ENCODE measurements at regions not wholly inside any gene's neighbourhood (a gene's known extent, or its start where the extent isn't known, plus 50 kb on each side); places are given as distances from the start of the nearest gene placed in this dataset.

DNA sequence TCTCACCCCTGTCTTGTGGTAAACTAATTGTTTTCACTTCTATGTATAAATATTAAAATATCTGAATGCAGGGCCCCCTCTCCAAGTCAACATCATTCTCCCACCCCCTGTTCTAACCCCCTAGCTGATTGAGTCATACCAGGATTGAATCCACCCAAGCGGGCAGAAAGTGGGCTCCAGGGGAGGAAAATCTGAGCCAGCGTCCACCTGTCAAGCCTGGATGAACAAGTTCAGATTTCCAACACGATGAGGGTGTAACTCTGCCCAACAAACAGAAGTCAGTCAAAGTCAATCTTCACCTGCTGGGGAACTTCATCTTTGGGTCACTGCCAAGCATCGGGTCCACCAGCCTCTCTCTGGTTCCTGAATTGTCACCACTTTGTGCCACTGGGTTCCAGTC lies 162.9 kb upstream of the CELF2 start:
- Mint-ChIP-seq H3K9me3 (ENCODE audit: low read depth) (peaks cover 3% of the 10 kb centered on the region), H3K4me3 (ENCODE audit: low read depth) (no peak overlapping the region), H3K27ac (no peak overlapping the region), H3K4me1 (ENCODE audit: low read depth) (no peaks in the 10 kb centered on the region), H3K27me3 (peaks cover 16% of the 10 kb centered on the region), H3K36me3 (ENCODE audit: insufficient read depth) (no peaks in the 10 kb centered on the region)
- no peak for DNase-seq (ENCODE audit: low spot score, unreplicated experiment)
- TF ChIP-seq, protein P1, sequence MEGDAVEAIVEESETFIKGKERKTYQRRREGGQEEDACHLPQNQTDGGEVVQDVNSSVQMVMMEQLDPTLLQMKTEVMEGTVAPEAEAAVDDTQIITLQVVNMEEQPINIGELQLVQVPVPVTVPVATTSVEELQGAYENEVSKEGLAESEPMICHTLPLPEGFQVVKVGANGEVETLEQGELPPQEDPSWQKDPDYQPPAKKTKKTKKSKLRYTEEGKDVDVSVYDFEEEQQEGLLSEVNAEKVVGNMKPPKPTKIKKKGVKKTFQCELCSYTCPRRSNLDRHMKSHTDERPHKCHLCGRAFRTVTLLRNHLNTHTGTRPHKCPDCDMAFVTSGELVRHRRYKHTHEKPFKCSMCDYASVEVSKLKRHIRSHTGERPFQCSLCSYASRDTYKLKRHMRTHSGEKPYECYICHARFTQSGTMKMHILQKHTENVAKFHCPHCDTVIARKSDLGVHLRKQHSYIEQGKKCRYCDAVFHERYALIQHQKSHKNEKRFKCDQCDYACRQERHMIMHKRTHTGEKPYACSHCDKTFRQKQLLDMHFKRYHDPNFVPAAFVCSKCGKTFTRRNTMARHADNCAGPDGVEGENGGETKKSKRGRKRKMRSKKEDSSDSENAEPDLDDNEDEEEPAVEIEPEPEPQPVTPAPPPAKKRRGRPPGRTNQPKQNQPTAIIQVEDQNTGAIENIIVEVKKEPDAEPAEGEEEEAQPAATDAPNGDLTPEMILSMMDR (IDR thresholded peaks at IDR 0.05; ENCODE audit: unreplicated experiment): no peak

DNA sequence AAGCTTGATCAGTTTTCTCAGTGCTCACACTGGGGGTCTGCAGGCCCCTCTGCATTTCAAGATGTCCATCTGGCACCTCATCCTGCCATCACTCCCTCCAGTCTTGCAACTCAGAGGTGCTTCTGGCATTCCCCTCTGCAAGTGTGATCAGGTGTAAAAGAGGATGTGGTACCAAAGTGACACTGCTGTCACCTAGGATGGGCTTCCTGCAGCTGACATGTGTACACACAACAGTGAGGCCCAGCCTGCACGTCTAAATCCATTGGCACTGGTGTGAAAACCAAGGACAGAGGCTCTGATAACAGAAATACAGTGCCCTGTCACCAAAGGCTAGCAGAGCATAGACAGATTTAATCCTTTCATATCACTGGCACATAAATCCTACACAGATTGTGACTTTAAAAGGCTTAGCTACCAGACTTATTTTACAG lies 162.5 kb upstream of the CELF2 start:
- Mint-ChIP-seq H3K9me3 (ENCODE audit: low read depth) (peaks cover 3% of the 10 kb centered on the region), H3K4me3 (ENCODE audit: low read depth) (no peak overlapping the region), H3K4me1 (ENCODE audit: low read depth) (no peaks in the 10 kb centered on the region)

DNA sequence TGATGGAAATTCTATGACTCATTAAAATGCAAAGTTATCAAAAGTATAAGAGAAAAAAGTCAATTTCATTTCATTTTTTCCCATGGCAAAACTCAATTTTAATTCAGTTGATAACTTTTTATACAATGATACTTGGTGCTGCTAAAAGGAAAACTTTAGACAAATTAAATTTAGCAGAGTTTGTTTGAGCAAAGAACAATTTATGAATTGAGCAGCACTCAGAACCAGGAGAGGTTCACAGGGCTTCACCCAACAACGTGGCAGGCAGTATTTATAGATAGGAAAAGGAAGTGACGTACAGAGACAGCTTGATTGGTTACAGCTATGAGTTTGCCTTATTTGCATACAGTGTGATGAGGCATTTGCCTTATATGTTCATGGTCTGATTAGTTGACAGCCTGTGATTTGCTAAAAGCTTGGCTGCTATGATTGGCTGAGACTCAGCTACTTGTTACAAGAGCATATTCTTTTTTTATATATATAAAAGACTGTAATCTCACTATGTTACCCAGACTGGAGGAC lies 157.2 kb upstream of the CELF2 start:
- H3K36me3 Mint-ChIP-seq (ENCODE audit: insufficient read depth): no peaks in the 10 kb centered on the region
- peaks cover 8% of the 10 kb centered on the region for H3K27me3 Mint-ChIP-seq
- no peaks in the 10 kb centered on the region for H3K9me3 Mint-ChIP-seq (ENCODE audit: low read depth)
- DNase-seq (ENCODE audit: low spot score, unreplicated experiment): no peak
- H3K4me3 Mint-ChIP-seq (ENCODE audit: low read depth): no peak overlapping the region
- H3K4me1 Mint-ChIP-seq (ENCODE audit: low read depth): no peaks in the 10 kb centered on the region
- H3K27ac Mint-ChIP-seq: no peak overlapping the region
- TF ChIP-seq, protein P1 (IDR thresholded peaks at IDR 0.05; ENCODE audit: unreplicated experiment): no peak

More for the DNA sequence above, 162.5 kb upstream of the CELF2 start:
- peaks cover 16% of the 10 kb centered on the region for H3K27me3 Mint-ChIP-seq
- no peak overlapping the region for H3K27ac Mint-ChIP-seq
- H3K36me3 Mint-ChIP-seq (ENCODE audit: insufficient read depth): no peaks in the 10 kb centered on the region
- TF ChIP-seq, protein P1 (IDR thresholded peaks at IDR 0.05; ENCODE audit: unreplicated experiment): no peak
- DNase-seq (ENCODE audit: low spot score, unreplicated experiment): no peak

DNA sequence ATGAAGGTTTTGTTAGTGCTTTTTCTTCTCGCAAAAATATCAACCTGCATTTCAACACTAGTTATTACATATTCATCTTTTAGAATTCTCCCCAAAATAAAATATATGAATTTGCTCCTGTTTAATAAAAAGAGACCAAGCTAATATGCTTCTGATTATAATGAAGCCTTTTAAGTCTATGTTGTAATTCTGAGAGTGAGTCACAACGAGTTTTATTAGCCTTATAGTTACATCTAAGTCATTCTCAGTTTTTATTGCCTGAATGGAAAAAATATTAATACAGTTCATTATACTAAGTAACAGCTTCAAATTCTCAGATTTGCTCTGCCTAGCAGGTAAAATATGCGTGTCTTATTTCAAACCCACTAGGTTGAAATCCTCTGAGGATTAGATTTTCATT lies 152.4 kb upstream of the CELF2 start:
- Mint-ChIP-seq H3K4me1 (ENCODE audit: low read depth) (no peaks in the 10 kb centered on the region), H3K27me3 (peaks cover 9% of the 10 kb centered on the region), H3K4me3 (ENCODE audit: low read depth) (no peak overlapping the region), H3K36me3 (ENCODE audit: insufficient read depth) (no peaks in the 10 kb centered on the region), H3K9me3 (ENCODE audit: low read depth) (no peaks in the 10 kb centered on the region), H3K27ac (no peak overlapping the region)
- TF ChIP-seq, protein P1 (IDR thresholded peaks at IDR 0.05; ENCODE audit: unreplicated experiment): no peak
- no peak for DNase-seq (ENCODE audit: low spot score, unreplicated experiment)

DNA sequence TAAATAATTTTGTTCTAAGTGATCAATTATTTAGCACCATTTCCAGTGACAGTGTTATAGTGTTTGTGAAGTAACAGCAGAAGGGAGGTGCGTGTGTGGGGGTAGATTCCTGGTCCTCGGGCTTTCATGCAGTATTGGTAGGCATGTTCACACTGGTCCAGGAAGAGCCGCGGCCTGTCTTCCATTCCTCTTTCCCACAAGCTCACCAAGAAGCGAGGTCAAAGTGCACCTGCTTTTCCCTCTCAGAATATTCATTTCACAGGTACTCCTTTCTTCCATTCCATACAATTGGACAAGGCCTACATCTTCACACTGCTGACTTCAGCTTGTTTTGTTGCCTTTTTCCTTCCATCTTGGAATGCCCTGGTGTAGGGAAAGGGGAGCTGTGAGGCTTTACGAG lies 151.8 kb upstream of the CELF2 start:
- Mint-ChIP-seq H3K27me3 (peaks cover 13% of the 10 kb centered on the region), H3K36me3 (ENCODE audit: insufficient read depth) (no peaks in the 10 kb centered on the region), H3K9me3 (ENCODE audit: low read depth) (no peaks in the 10 kb centered on the region), H3K4me3 (ENCODE audit: low read depth) (no peak overlapping the region), H3K4me1 (ENCODE audit: low read depth) (no peaks in the 10 kb centered on the region), H3K27ac (no peak overlapping the region)
- no peak for DNase-seq (ENCODE audit: low spot score, unreplicated experiment)
- TF ChIP-seq, protein P1 (IDR thresholded peaks at IDR 0.05; ENCODE audit: unreplicated experiment): no peak

Data from progenitor cell of endocrine pancreas (in vitro differentiated cells).